ENCODE measurements at regions not wholly inside any gene's neighbourhood (a gene's known extent, or its start where the extent isn't known, plus 50 kb on each side); places are given as distances from the start of the nearest gene placed in this dataset.
A peak's percentile ranks its signal among the peaks of the same experiment; 100 is the strongest.
"Not testable (repeated sequence)": the region's sequence is repeated elsewhere in the genome, so short reads cannot be mapped to it uniquely, and the experiment has no call there.

DNA sequence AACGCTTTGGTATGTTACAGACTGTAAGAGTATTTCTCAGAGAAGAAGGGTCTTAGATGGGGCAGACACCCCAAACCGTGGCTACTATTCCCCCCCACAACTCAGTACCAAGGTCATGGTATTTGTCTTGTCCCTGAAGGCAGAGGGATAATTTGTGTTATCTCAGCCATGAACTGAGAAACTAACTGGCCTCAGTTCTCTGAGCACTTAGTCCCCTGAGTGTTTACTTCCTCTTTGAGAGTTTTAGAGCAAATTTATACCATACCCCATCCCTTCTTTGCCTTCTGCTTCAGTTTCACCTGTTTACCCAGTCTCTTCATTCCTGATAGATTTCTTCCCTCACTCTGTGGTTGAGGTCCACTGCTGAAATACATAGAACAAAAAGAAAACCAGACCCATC lies 183.9 kb downstream of the LRRC70 start:
- DNase-seq = peak in 1 of 4 experiments; percentile 4

DNA sequence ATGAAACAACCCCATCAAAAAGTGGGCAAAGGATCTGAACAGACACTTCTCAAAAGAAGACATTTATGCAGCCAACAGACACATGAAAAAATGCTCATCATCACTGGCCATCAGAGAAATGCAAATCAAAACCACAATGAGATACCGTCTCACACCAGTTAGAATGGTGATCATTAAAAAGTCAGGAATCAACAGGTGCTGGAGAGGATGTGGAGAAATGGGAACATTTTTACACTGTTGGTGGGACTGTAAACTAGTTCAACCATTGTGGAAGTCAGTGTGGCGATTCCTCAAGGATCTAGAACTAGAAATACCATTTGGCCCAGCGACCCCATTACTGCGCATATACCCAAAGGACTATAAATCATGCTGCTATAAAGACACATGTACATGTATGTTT lies 179.1 kb downstream of the LRRC70 start:
- not testable (repeated sequence) for DNase-seq

DNA sequence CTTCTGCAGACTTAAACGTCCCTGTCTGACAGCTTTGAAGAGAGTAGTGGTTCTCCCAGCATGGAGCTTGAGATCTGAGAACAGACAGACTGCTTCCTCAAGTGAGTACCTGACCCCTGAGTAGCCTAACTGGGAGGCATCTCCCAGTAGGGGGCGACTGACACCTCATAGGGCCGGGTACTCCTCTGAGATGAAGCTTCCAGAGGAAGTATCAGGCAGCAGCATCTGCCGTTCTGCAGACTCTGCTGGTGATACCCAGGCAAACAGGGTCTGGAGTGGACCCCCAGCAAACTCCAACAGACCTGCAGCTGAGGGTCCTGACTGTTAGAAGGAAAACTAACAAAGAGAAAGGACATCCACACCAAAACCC lies 174.4 kb downstream of the LRRC70 start:
- not testable (repeated sequence) for DNase-seq

DNA sequence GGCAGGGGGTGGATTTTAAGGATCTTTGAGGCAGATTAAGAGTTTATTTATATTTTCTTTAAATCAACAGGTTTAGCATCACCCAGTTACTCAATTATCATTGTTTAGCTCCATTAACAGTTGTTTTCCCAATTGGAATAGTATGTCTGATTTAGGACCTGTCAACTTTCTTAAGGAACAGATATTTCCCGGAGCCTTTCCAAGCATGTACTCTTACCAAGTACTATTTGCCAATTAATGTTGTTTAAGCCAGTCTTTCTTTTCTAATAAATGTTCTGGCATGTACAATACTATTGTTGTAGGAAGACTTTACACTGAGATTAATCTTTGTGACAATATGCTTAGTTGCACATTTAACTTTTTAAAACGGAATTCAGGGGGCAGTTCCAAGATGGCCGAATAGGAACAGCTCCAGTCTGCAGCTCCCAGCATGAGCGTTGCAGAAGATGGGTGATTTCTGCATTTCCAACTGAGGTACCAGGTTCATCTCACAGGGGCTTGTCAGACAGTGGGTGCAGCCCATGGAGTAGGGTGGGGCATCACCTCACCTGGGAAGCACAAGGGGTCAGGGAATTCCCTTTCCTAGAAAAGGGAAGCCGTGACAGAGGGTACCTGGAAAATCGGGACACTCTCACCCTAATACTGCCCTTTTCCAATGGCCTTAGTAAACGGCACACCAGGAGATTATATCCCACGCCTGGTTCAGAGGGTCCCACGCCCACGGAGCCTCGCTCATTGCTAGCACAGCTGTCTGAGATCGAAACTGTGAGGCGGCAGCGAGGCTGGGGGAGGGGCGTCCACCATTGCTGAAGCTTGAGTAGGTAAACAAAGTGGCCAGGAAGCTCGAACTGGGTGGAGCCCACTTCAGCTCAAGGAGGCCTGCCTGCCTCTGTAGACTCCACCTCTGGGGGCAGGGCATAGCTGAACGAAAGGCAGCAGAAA lies 173.7 kb downstream of the LRRC70 start:
- DNase-seq = not testable (repeated sequence)

DNA sequence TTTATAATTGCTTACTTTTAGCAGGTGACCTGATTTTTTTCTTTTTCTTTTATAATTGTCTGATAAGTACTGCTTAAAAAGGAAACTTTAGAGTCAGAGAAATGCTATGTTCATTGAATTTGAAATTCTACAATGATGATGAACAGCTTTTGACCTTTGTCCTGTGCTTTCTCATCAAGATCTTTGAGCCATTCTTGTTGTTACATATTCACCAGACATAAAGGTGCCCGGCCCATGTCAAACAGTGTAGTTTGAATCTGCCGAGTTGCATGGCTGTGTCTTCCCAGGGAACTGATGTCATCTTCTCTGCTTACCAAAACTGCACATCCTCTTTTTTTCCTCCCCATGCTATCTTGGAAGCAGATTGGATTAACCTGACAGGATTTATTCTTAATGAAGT lies 163.6 kb downstream of the LRRC70 start:
- no peak for DNase-seq

DNA sequence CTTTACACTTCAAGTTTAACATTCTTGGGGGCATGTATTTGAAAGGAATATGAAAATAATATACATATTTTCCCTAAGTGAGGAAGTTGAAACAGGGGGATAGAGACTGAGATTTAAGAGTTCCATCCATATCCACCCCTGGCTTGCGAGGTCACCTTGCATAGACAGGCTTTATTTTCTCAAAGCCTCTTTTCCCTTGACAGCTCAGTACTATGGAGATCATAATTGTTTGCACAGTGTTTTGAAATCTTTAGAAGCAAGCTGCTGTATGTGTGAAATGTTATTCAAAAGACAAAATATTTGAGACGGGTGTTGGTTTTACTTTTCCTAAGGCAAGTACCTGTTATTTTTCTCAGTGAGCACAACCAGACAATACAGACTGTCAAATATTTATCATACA lies 163.1 kb downstream of the LRRC70 start:
- DNase-seq = no peak

DNA sequence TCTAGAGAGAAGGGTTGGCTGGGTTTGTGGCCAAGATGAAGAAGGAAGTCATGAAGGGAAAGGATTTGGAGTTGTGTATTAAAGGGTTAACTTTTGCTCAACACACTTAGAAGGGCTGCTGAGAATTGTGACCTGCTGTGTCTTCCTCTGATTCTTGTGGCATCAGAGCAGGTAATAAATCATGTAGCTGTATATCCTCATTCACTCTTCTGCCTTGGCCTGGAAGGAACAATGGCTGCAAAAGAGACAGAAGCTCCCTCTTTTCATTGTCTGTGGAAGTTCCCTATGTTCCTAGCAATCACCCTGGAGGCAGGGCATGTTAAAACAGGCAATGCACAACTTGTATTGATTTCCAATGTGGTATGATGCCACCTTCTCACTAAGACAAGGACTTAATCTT lies 159.1 kb downstream of the LRRC70 start:
- DNase-seq = no peak

DNA sequence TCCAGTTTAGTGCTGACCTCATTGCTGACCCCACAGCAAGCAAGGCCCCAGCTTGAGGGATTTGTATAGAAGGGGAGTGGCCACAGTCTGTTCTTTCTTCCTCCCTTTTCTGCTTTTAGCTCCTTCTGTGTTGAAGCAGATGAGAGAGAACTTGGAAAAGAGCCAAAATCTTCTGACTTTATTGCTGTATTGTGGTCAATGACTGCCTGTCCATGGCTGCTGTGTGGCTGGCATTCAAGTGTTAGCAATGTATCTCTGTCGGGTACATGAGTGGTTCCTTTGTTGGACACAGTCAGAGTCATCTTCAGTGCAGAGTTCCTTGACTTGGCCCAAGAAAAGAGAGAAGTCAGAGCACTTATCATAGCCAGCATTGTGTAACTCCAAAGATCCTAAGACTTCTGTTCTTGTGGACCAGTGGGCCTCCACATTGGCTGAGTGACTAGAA lies 154.1 kb downstream of the LRRC70 start:
- DNase-seq = peak; percentile 66 to 89 (median 81)

DNA sequence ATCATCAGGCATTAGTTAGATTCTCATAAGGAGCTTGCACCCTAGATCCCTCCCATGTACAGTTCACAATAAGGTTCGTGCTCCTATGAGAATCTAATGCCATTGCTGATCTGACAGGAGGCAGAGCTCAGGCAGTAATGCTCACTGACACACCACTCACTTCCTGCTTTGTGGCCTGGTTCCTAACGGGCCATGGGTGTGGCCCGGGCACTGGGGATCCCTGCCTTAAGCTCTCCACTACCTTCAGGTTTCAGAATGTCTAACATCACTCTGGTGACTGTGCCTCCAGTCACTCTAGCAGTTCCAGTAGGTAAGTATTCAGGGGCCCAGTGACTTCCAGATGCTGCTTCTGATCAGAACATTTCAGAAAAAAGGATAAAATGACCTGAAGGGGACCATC lies 152.4 kb downstream of the LRRC70 start:
- peak; percentile 22 to 49 (median 39) for DNase-seq

DNA sequence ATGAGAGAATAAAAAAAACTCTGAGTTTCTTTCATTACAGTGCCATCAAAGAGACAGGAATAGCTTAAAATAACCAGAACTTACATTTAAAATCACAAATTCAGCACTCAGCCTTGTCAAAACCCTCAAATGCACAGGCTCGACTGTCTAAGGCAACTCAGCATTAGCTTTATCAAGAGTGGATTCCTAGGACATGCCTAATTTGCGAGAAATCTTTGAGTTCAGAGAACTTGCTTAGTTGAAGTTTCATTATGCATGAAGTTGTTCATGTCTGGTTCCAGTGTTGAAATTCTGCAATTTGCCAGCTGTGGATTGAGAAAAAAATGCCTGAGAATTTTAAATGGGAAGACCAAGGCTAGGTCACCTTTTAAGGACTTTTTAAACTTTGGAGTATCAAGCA lies 151.1 kb downstream of the LRRC70 start:
- DNase-seq = no peak

DNA sequence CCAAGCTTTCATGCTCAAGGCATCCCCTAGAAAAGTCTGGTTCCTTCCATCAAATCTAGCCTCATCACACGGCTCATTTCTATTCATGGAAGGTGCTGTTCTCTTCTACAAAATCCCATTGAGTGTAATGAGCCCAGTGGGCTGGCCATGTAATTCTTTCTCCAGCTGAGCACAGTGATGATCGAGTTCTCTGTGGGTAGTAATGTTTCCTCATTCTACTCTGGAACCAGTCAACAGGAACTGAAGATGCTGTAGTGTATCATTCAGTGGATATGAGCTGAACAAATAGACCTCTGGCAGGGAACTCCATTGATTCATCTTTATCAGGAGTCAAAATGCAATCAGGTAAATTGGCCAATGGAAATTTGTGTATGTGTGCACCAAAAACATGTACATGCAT lies 149.2 kb downstream of the LRRC70 start:
- DNase-seq = peak; percentile 19 to 66 (median 42)

DNA sequence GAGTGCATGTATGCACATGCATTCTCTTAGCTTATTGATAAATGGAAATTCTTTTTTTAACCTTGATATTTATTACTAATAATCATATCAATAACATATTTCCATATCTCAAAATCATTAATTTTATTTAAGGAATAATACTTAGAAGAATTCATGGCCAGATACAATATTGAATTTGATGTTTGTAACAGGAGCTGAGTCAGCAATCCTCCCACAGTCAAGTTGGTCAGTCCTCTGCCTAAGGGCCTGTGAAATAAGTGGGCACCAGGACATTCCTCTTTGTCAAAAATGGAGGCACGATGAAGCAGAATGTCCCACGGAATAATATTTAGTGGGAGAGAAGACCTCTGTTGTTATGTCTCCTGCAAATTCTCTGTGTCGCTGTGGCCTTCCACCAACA lies 148.6 kb downstream of the LRRC70 start:
- no peak for DNase-seq

DNA sequence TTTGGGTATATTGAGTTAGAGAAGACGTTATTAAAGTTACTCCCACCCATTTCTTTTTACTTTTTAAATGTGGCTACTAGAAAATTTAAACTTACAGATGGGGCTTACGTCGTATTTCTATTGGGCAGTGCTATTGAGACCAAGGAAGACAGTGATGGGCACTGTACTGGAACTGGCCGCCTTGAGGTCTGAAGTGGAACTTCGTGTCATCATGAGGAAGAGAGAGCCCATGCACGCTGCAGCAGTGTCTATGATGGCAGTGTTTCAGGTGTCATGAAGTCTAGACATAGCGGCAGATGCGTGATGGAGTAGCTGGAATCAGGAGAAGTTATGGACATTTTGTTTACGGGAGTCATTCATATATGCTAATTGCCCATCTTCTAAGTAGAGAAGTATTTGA lies 143.7 kb downstream of the LRRC70 start:
- DNase-seq = no peak

DNA sequence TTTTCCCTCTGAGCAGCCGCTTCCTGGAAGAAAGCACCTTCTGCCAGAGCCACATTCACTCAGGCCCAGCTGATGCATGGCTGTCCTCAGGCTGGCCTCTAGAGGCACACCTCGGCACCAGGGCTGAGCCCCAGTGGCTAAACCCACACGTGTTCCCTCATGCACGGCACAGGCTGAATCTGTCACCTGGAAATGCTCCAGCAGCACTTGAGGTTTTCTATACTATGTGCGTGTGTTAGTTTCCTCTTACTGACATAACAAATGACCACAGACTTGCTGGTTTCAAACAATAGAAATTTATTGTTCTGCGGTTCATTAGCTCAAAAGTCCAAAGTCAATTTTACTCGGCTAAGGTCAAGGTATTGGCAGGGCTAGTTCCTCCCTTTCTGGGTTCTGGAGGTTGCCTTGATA lies 141.4 kb downstream of the LRRC70 start:
- DNase-seq = peak in 3 of 4 experiments; percentile 28 to 36 (median 30)

DNA sequence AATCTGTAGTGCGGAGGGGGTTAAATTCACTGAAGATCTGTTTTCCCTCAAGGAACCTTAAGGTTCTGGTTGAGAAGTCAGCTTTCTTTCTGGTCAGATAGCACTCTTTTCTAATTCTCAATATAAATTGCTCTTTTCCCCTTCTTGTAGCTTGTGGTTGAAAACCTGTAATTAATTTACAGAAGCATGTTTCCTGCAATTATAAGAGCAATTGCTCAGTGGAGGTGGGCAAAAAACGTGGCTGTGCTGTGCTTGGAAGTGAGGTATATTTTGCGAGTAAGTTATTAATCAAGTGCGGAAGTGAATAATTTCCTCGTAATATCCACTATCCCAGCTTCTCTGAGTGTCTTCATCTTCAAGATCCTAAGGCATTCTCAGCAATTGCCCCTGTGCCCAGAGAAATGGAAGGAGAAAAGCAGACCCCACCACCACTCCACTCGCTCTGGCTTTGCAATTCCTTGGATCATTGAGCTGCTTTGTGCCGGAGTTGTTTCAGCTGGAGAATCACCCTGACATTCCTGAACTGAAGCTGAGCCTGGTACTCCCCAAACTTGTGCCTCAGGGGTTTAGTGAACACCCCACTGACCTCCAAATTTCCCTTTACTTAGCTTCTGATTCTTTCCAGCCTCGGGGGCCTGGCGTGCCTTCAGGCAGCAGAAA lies 140.6 kb downstream of the LRRC70 start:
- DNase-seq = no peak

DNA sequence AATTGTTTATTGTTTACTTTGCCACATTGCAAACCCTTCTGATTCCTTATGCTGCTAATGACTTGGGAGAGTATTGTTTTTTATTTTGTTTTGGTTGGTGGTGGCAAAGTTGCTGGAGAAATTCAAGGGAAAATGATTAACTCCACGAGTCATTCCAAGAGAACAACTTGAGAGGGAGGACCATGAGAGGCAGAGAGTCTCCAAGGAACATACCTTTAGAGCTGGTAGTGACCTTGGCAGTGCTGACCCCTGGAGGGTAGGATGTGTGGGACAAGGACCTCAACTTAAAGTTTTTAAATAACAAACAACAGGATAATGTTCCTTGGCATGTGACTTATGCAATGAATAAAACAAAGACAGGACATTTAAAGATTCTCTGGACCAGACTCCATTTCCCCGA lies 139.7 kb downstream of the LRRC70 start:
- DNase-seq = no peak

DNA sequence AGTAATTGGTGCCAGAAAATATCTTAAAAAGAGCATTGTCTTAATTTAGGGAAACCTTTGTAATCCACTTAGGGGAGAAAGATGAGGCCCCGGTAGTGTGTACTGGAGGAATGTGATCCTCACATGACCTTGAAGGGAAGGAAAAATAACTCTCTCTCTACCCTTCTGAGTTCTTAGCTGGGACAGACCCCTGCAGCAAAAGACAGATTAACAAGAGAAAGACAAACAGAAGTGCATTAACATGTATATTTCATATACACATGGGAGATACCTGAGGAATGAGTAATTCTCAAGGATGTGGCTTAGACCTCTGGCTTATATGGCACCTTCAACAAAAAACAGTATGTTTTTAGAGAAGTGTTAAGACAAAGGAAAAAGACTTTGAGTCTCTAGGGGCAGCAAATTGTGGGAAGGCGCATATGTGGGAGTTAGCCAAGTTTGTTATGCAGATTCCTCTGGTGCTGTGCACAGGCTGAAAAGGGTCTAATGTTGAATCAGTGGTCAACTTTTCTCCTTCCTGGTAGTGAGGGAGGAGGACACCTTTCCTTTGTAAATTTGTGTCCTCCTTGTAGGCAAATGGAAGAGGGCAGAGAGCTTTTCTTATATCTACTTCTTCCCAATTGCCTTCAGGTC lies 138.8 kb downstream of the LRRC70 start:
- DNase-seq = no peak

DNA sequence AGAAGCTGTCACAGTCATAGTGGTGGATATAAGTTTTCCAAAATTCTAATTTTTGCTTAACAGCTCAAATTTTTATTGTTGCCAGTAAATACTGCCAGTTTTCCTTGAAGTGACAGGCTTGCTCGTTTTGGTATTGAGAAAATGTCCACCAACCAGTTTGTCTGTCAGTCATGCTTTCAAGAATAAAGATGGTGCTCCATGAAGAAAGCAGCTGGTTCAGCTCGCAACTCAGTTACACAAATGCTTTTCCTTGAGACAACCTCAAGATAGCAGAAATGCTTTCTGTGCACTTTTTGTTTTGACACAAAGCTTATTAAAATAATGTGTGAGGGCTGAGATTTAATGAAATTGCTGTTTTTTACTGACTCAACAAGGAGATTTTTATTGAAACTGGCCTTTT lies 135.7 kb downstream of the LRRC70 start:
- no peak for DNase-seq

DNA sequence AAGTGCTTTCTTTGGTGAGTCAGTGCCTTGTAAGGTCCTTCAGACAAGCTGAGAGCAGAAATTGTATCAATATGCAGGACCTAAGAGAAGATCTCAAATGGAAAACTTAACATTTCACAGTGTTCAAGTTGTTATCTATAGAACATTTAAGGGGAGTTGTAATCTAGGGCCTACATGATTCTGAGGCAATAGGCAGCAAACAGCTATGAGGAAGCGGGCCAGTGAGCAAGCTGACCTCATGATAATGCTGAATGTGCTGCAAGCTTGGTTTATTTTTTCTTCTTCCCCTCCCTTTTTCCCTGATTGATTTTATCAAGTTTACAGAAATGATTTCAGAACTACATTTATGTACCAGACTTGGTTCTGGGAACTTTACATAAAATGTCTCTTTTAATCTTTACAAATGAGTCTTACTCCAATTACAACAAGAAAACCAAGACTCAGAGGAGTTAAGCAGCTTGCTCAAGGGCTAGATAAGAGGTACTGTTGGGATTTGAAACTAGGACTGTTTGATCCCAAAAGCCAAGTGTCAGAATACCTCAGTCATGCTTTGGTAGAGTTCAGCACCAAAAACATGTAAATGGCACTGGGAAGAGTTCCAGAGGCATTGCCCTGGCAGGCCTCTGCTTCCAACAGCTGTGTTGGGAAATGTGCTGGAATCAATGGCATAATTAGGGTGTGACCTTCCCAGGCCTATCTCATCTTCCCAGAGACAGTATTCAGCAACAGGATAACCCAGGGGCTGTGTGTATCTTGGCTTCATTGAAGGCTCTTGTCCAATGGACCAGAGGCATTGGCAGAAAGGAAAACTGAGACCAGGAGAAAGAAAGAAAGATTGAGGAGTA lies 130.1 kb downstream of the LRRC70 start:
- peak; percentile 24 to 74 (median 54) for DNase-seq

DNA sequence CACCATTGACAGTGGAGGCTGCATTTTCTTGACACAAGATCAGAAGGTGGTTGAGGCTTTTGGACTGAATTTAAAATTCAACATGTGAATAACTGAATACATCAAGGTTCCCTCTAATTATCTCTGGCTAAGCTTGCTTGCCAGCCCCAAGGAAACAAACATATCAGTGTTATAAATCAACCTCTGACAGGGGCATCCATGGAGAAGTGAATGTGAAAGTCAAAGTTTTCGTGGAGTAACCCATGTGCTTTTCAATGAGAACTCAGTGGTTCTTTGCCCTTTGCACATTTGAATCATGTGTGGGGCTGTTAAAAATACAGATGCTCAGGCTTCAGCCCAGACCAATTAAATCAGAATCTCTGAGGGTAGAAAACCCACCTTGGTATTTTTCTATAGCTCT lies 128.9 kb downstream of the LRRC70 start:
- peak in 1 of 4 experiments; percentile 25 for DNase-seq

DNA sequence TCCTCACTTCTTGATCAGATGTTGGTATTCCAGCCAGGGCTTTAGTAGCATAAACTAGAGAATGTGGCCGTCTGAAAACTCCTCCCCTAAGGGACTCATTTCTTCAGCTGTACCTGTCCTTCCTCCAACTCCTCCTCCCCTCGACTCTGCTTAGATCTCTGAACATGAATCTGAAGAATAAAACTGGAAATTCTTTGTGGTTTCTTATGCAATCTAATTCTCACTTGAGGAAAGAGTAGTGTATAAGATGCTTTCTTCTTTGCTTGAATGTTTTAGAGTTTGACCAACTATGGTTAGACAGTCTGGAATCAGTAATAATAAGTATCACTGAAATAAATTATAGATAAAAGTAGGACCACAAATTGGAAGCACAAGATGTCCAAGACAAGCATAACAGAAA lies 128.5 kb downstream of the LRRC70 start:
- no peak for DNase-seq

DNA sequence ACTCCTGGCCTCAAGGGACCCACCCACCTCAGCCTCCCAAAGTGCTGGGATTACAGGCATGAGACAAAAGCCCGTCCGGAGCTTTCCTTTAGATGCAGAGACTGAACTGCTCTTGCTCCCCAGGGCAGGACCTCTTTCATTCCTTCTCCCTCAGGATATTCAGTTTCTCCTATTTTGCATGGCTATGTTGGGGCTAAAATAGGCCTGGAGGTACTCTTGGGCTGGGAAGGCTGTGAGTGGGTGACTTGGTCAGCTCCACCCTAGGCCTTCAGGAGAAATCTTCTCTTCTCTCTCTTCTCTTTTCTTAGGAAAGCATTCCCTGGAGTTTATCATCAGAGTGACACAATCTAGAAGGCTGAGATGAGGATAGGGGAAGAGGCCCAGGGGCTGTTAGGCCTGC lies 126.4 kb downstream of the LRRC70 start:
- no peak for DNase-seq

DNA sequence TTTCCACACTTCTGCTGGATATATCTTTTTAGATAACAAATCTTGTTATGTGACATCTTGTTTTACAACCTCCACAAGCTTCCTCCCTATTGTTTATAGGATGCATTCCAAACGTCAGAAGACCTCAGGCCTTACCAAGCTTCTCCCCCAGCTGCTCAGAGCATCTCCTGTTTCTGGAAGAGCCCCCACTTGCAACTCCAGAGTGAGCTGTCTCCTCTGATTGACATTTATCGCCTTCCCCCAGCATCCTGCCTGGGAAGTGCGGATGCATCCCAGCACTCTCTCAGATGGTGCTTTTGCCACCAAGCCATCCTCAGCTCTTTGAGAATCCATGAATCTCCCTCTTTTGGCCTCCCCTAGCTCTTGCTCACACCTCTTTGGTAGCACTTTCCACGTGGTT lies 123.5 kb downstream of the LRRC70 start:
- no peak for DNase-seq

All from suppressor macrophage (primary cell).